Tibial nerve (tissue), 4 donors: ENCODE measurements at regions not wholly inside any gene's neighbourhood (a gene's known extent, or its start where the extent isn't known, plus 50 kb on each side); places are given as distances from the start of the nearest gene placed in this dataset.

ENCODE experiments used
- DNase-seq, 2 donors: peaks; one replicate each; pipeline ENCODE4 v3.0.0-alpha.2; 2019; ENCODE audit warnings: low spot score in 2 of 2
- H3K27ac ChIP-seq, 4 donors: fragments of 200-600 bp; sonication (generic) in 3 of 4; one replicate each; pipeline ENCODE4 v1.5.1; 2017 to 2019; ENCODE audit warnings: mild to moderate bottlenecking in 1 of 4
- H3K27me3 ChIP-seq, 2 donors: fragments of 200-600 bp; sonication (generic) in 1 of 2; one replicate each; pipeline versions ENCODE4 v1.5.1 to v1.6.0; 2017 to 2019
- H3K36me3 ChIP-seq, 3 donors: fragments of 200-600 bp; sonication (generic); one replicate each; pipeline ENCODE4 v1.5.1; 2018 to 2019
- H3K4me1 ChIP-seq, 4 donors: fragments of 200-600 bp; sonication (generic) in 3 of 4; one replicate each; pipeline ENCODE4 v1.5.1; 2017 to 2019
- H3K4me3 ChIP-seq, 4 donors: fragments of 200-600 bp; sonication (generic) in 3 of 4; one replicate each; pipeline ENCODE4 v1.5.1; 2017 to 2019; ENCODE audit warnings: mild to moderate bottlenecking in 1 of 4, moderate library complexity in 1 of 4
- H3K9me3 ChIP-seq, 4 donors: fragments of 200-600 bp; sonication (generic) in 3 of 4; one replicate each; pipeline ENCODE4 v1.5.1; 2017 to 2019
- CTCF ChIP-seq, 5 experiments: fragments of 200-600 bp in 3 of 5; fragments of 450-650 bp in 2 of 5; sonication (generic) in 3 of 5; IDR thresholded peaks; one replicate each; pipeline ENCODE4 v1.5.1; 2016 to 2019; ENCODE audit warnings: antibody characterized with exemption in 5 of 5, mild to moderate bottlenecking in 3 of 5, moderate library complexity in 2 of 5
- EP300 ChIP-seq, 2 donors: sonication (generic); formaldehyde crosslinking; IDR thresholded peaks; one replicate each; pipeline ENCODE4 v1.6.1; 2017; ENCODE audit warnings: antibody characterized with exemption in 2 of 2, mild to moderate bottlenecking in 1 of 2
- POLR2A ChIP-seq, 2 donors: fragments of 450-650 bp; IDR thresholded peaks; one replicate each; pipeline ENCODE4 v1.6.1; 2017; ENCODE audit warnings: antibody characterized with exemption in 2 of 2, mild to moderate bottlenecking in 2 of 2, moderate library complexity in 2 of 2
- WGBS, 2 donors: methylation state at CpG; one replicate each; pipeline ENCODE4 v1.1.5; 2018; 5-methylcytosine and 5-hydroxymethylcytosine counted together

GRCh38 chr6:156046268-156046665, 590.6 kb upstream of the NOX3 start:
- Histone ChIP-seq H3K36me3 (no peaks in the 10 kb centered on the region), H3K9me3 (peaks cover 0 to 3% (median 0%) of the 10 kb centered on the region in 4 donors), H3K27me3 (no peaks in the 10 kb centered on the region), H3K4me3 (no peak overlapping the region), H3K4me1 (peaks cover 0 to 20% (median 3%) of the 10 kb centered on the region in 4 donors), H3K27ac (no peak overlapping the region)
- DNase-seq, result no peak
- 21 to 22% methylated on average over 2 of the region's 2 CpGs for WGBS, 2 donors
- TF ChIP-seq EP300 (IDR thresholded peaks at IDR 0.05), result no peak
- TF ChIP-seq CTCF (IDR thresholded peaks at IDR 0.05), result no peak
- no peak for TF ChIP-seq POLR2A (IDR thresholded peaks at IDR 0.05)

GRCh38 chr6:156045401-156046267, 590.0 kb upstream of the NOX3 start:
- H3K9me3 ChIP-seq, result peaks cover 0 to 3% (median 0%) of the 10 kb centered on the region in 4 donors

GRCh38 chr6:156033598-156033997, 578.0 kb upstream of the NOX3 start:
- no peak for TF ChIP-seq CTCF (IDR thresholded peaks at IDR 0.05)
- TF ChIP-seq POLR2A (IDR thresholded peaks at IDR 0.05), result no peak
- no peak for TF ChIP-seq EP300 (IDR thresholded peaks at IDR 0.05)
- no peak overlapping the region for H3K4me3 ChIP-seq

More at GRCh38 chr6:156045401-156046267, 590.0 kb upstream of the NOX3 start:
- no peak overlapping the region for H3K4me3 ChIP-seq
- DNase-seq, result no peak
- TF ChIP-seq EP300 (IDR thresholded peaks at IDR 0.05) (no peak), CTCF (IDR thresholded peaks at IDR 0.05) (no peak), POLR2A (IDR thresholded peaks at IDR 0.05) (no peak)
- no peaks in the 10 kb centered on the region for H3K27me3 ChIP-seq
- 36 to 45% methylated on average over 6 of the region's 6 CpGs for WGBS, 2 donors
- H3K36me3 ChIP-seq, result no peaks in the 10 kb centered on the region
- no peak overlapping the region for H3K27ac ChIP-seq
- peaks cover 0 to 20% (median 3%) of the 10 kb centered on the region in 4 donors for H3K4me1 ChIP-seq

GRCh38 chr6:156031516-156031915, 575.9 kb upstream of the NOX3 start:
- Histone ChIP-seq H3K27me3 (no peaks in the 10 kb centered on the region), H3K4me3 (no peak overlapping the region), H3K9me3 (peaks cover 0 to 16% (median 4%) of the 10 kb centered on the region in 4 donors), H3K36me3 (no peaks in the 10 kb centered on the region), H3K4me1 (peaks cover 0 to under 1% (median 0%) of the 10 kb centered on the region in 4 donors), H3K27ac (no peak overlapping the region)
- no peak for TF ChIP-seq POLR2A (IDR thresholded peaks at IDR 0.05)
- no peak for TF ChIP-seq EP300 (IDR thresholded peaks at IDR 0.05)
- TF ChIP-seq CTCF (IDR thresholded peaks at IDR 0.05), result no peak
- 9 to 60% methylated on average over 1 of the region's 1 CpG for WGBS, 2 donors
- DNase-seq, result no peak

More at GRCh38 chr6:156033598-156033997, 578.0 kb upstream of the NOX3 start:
- no peak for DNase-seq
- Histone ChIP-seq H3K27ac (no peak overlapping the region), H3K4me1 (no peaks in the 10 kb centered on the region), H3K9me3 (peaks cover 0 to 16% (median 4%) of the 10 kb centered on the region in 4 donors), H3K36me3 (no peaks in the 10 kb centered on the region), H3K27me3 (no peaks in the 10 kb centered on the region)

GRCh38 chr6:156030053-156030452, 574.4 kb upstream of the NOX3 start:
- 95% methylated on average over 2 of the region's 2 CpGs for WGBS, 2 donors
- Histone ChIP-seq H3K4me1 (peaks cover 0 to 4% (median 0%) of the 10 kb centered on the region in 4 donors), H3K4me3 (no peak overlapping the region), H3K9me3 (peaks cover 0 to 25% (median 4%) of the 10 kb centered on the region in 4 donors), H3K27ac (no peak overlapping the region), H3K27me3 (no peaks in the 10 kb centered on the region), H3K36me3 (no peaks in the 10 kb centered on the region)
- no peak for TF ChIP-seq CTCF (IDR thresholded peaks at IDR 0.05)
- TF ChIP-seq POLR2A (IDR thresholded peaks at IDR 0.05), result no peak
- no peak for TF ChIP-seq EP300 (IDR thresholded peaks at IDR 0.05)
- no peak for DNase-seq
